Astrocyte (in vitro differentiated cells and primary cell): ENCODE measurements at regions not wholly inside any gene's neighbourhood (a gene's known extent, or its start where the extent isn't known, plus 50 kb on each side); places are given as distances from the start of the nearest gene placed in this dataset.

Source experiments
- DNase-seq: peaks from one replicate; pipeline ENCODE4 v3.0.0-alpha.2; 2010; ENCODE audit warnings: low read depth
- FAIRE-seq: peaks from 2 replicates; lab custom pipeline; 2011; peaks lifted over from hg19 to GRCh38; lab: Jason Lieb, UNC
- H2AFZ ChIP-seq: 2 replicates; pipeline ENCODE4 v1.6.0; 2012; ENCODE audit warnings: low read depth, low read length, inconsistent platforms
- H3K27ac ChIP-seq: 2 replicates; pipeline ENCODE4 v1.5.1; 2011; ENCODE audit warnings: low read depth, low read length, inconsistent platforms
- H3K27me3 ChIP-seq: 2 replicates; pipeline ENCODE4 v1.6.0; 2011; ENCODE audit warnings: low read length, inconsistent platforms; ENCODE audit not compliant: insufficient read depth
- H3K36me3 ChIP-seq: 2 replicates; pipeline ENCODE4 v1.5.1; 2011; ENCODE audit warnings: low read length, inconsistent platforms; ENCODE audit not compliant: insufficient read depth
- H3K4me1 ChIP-seq: 2 replicates; pipeline ENCODE4 v1.5.1; 2011; ENCODE audit warnings: low read length, inconsistent platforms; ENCODE audit not compliant: insufficient read depth
- H3K4me2 ChIP-seq: 2 replicates; pipeline ENCODE4 v1.6.0; 2012; ENCODE audit warnings: low read length, inconsistent platforms
- H3K4me3 ChIP-seq: 2 replicates; pipeline ENCODE4 v1.5.1; 2011; ENCODE audit warnings: low read depth, mild to moderate bottlenecking, low read length, inconsistent platforms; ENCODE audit not compliant: insufficient read depth
- H3K79me2 ChIP-seq: 2 replicates; pipeline ENCODE4 v1.6.0; 2012; ENCODE audit warnings: mild to moderate bottlenecking, low read length, inconsistent platforms; ENCODE audit not compliant: insufficient read depth
- H3K9ac ChIP-seq: 2 replicates; pipeline ENCODE4 v1.6.0; 2012; ENCODE audit warnings: mild to moderate bottlenecking, low read length, inconsistent platforms
- H3K9me3 ChIP-seq: 2 replicates; pipeline ENCODE4 v1.5.1; 2012; ENCODE audit warnings: low read depth, mild to moderate bottlenecking, low read length, inconsistent platforms; ENCODE audit not compliant: insufficient read depth
- H4K20me1 ChIP-seq: 2 replicates; pipeline ENCODE4 v1.6.0; 2012; ENCODE audit warnings: low read length, inconsistent platforms; ENCODE audit not compliant: insufficient read depth
- H3K27ac Mint-ChIP-seq: one replicate; pipeline ENCODE4 v1.8.0; 2021; ENCODE audit warnings: mild to moderate bottlenecking, mixed read lengths; ENCODE audit not compliant: unreplicated experiment
- H3K27me3 Mint-ChIP-seq: one replicate; pipeline ENCODE4 v1.8.0; 2021; ENCODE audit warnings: low read depth, mixed read lengths; ENCODE audit not compliant: unreplicated experiment
- H3K36me3 Mint-ChIP-seq: one replicate; pipeline ENCODE4 v1.8.0; 2021; ENCODE audit warnings: low read depth, mixed read lengths; ENCODE audit not compliant: unreplicated experiment
- H3K4me1 Mint-ChIP-seq: one replicate; pipeline ENCODE4 v1.8.0; 2021; ENCODE audit warnings: low read depth, mixed read lengths; ENCODE audit not compliant: unreplicated experiment
- H3K4me3 Mint-ChIP-seq: one replicate; pipeline ENCODE4 v1.8.0; 2021; ENCODE audit warnings: mild to moderate bottlenecking, moderate library complexity, mixed read lengths; ENCODE audit not compliant: unreplicated experiment
- H3K9me3 Mint-ChIP-seq: one replicate; pipeline ENCODE4 v1.8.0; 2021; ENCODE audit warnings: mild to moderate bottlenecking, mixed read lengths; ENCODE audit not compliant: unreplicated experiment
- EZH2 ChIP-seq: IDR thresholded peaks from 2 replicates; pipeline ENCODE4 v1.6.1; 2012; ENCODE audit warnings: mild to moderate bottlenecking, low read length, inconsistent platforms; ENCODE audit not compliant: insufficient read depth
- TF ChIP-seq, protein P1 (sequence below): IDR thresholded peaks from 2 replicates; pipeline ENCODE4 v1.5.1; 2011; ENCODE audit warnings: low read depth, mild to moderate bottlenecking, inconsistent platforms, low read length, moderate library complexity; ENCODE audit not compliant: insufficient read depth

DNA sequence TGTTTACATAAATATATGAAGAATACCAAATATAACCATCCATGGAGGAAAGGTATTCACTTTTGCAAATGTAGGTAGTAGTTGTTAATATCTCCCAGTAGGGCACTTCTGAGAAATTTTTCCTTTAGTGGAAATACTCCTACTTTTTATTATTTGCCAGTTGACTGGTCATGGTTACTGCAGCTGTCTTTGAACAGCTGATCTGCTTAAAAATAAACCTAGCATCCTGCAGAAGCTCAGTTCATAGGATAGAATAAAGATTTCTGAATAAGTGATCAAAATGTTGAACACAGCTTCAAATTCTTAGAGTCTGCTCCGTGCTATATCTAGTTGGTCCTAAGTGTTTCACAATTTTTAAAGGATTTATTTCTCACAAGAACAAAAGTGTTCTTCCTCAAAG, 270.7 kb upstream of the TRPC7 start:
- no peaks in the 10 kb centered on the region for H3K4me1 Mint-ChIP-seq
- H4K20me1 ChIP-seq: no peaks in the 10 kb centered on the region
- FAIRE-seq (no peak), DNase-seq (no peak)
- no peak overlapping the region for H3K27ac Mint-ChIP-seq
- H3K27ac ChIP-seq: no peak overlapping the region
- H3K4me2 ChIP-seq: no peak overlapping the region
- H3K36me3 ChIP-seq: no peaks in the 10 kb centered on the region
- H3K9ac ChIP-seq: no peak overlapping the region
- H3K9me3 Mint-ChIP-seq: no peaks in the 10 kb centered on the region
- H3K36me3 Mint-ChIP-seq: no peaks in the 10 kb centered on the region
- H3K4me1 ChIP-seq: no peaks in the 10 kb centered on the region
- peaks cover 3% of the 10 kb centered on the region for H3K27me3 ChIP-seq
- H3K4me3 Mint-ChIP-seq: no peak overlapping the region
- H3K9me3 ChIP-seq: no peaks in the 10 kb centered on the region
- H3K79me2 ChIP-seq: no peaks in the 10 kb centered on the region
- H3K4me3 ChIP-seq: no peak overlapping the region
- H3K27me3 Mint-ChIP-seq: peaks cover 4% of the 10 kb centered on the region
- no peak for TF ChIP-seq EZH2
- TF ChIP-seq, protein P1, sequence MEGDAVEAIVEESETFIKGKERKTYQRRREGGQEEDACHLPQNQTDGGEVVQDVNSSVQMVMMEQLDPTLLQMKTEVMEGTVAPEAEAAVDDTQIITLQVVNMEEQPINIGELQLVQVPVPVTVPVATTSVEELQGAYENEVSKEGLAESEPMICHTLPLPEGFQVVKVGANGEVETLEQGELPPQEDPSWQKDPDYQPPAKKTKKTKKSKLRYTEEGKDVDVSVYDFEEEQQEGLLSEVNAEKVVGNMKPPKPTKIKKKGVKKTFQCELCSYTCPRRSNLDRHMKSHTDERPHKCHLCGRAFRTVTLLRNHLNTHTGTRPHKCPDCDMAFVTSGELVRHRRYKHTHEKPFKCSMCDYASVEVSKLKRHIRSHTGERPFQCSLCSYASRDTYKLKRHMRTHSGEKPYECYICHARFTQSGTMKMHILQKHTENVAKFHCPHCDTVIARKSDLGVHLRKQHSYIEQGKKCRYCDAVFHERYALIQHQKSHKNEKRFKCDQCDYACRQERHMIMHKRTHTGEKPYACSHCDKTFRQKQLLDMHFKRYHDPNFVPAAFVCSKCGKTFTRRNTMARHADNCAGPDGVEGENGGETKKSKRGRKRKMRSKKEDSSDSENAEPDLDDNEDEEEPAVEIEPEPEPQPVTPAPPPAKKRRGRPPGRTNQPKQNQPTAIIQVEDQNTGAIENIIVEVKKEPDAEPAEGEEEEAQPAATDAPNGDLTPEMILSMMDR: no peak
- H2AFZ ChIP-seq: no peak overlapping the region

DNA sequence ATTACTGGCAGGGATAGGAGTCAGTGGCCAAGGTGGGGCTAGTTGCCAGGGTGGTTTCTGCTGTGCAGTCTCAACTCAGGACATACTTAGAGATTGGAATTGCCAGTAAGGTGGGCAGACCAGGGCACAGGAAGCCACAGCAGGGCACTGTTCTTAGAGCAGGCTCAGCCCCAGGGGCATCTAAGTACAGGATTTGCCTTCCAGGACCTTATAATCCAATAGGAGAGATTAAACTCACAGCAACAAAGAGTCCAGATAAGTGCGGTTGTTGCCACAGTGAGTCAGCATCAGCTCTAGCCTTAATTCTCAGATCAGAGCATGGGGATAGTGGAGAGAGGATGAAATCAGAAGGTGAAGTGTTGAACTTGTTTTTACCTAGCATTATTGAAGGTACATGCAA, 265.8 kb upstream of the TRPC7 start:
- peaks cover 3% of the 10 kb centered on the region for H3K4me1 Mint-ChIP-seq
- Histone ChIP-seq H2AFZ (no peak overlapping the region), H3K4me1 (no peaks in the 10 kb centered on the region), H3K9ac (no peak overlapping the region), H4K20me1 (no peaks in the 10 kb centered on the region), H3K79me2 (no peaks in the 10 kb centered on the region), H3K27ac (no peak overlapping the region), H3K4me3 (no peak overlapping the region), H3K9me3 (no peaks in the 10 kb centered on the region), H3K4me2 (no peak overlapping the region), H3K27me3 (peaks cover 3% of the 10 kb centered on the region), H3K36me3 (no peaks in the 10 kb centered on the region)
- H3K27ac Mint-ChIP-seq: no peak overlapping the region
- peaks cover 4% of the 10 kb centered on the region for H3K27me3 Mint-ChIP-seq
- H3K9me3 Mint-ChIP-seq: peaks cover 2% of the 10 kb centered on the region
- peak; percentile 36 for DNase-seq
- H3K4me3 Mint-ChIP-seq: no peak overlapping the region
- no peak for FAIRE-seq
- H3K36me3 Mint-ChIP-seq: no peaks in the 10 kb centered on the region
- TF ChIP-seq, protein P1: no peak

- Histone ChIP-seq H3K4me1 (no peaks in the 10 kb centered on the region), H3K4me2 (no peak overlapping the region), H3K36me3 (no peaks in the 10 kb centered on the region), H3K79me2 (no peaks in the 10 kb centered on the region), H3K9me3 (no peaks in the 10 kb centered on the region), H2AFZ (no peak overlapping the region), H3K27ac (no peak overlapping the region), H3K9ac (no peak overlapping the region), H3K27me3 (no peaks in the 10 kb centered on the region), H3K4me3 (no peak overlapping the region), H4K20me1 (no peaks in the 10 kb centered on the region)
- no peaks in the 10 kb centered on the region for H3K27me3 Mint-ChIP-seq
- no peak overlapping the region for H3K4me3 Mint-ChIP-seq
- FAIRE-seq: no peak
- H3K36me3 Mint-ChIP-seq: no peaks in the 10 kb centered on the region
- H3K4me1 Mint-ChIP-seq: peaks cover 3% of the 10 kb centered on the region
- peaks cover 2% of the 10 kb centered on the region for H3K9me3 Mint-ChIP-seq
- H3K27ac Mint-ChIP-seq: no peak overlapping the region
- TF ChIP-seq, protein P1: no peak
- no peak for TF ChIP-seq EZH2
- DNase-seq: no peak
These were observed 263.9 kb upstream of the TRPC7 start for GRCh38 chr5:136629125-136629792.
